ENCODE measurements at regions not wholly inside any gene's neighbourhood (a gene's known extent, or its start where the extent isn't known, plus 50 kb on each side); places are given as distances from the start of the nearest gene placed in this dataset.

DNA sequence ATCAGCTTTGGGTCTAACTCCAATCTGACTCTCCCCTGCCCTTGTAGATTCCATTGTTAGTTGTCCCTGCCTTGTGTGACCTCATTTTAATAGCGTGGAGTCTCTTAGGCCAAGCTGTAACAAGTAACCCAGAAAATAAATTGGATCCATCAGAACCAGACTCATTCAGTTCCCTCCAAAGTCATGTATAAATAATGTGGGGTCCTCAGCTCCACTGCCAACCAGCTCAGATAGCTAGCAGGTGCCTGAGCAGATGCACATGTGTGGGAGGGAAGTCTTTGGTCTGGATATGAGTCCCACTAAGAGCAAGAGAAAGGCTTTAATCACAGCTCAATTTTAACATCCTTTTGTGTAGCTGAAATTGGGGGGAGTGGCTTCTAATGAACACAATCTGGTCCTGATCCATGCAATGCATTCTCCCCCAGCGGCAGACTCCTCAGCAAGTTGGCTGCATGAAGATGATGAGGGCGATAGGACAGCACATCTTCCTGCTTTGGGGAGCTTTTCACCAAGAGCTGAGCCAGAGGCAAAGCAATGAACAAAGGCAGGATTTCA, 151.6 kb downstream of the ABCC12 start:
- TF ChIP-seq, protein P1, sequence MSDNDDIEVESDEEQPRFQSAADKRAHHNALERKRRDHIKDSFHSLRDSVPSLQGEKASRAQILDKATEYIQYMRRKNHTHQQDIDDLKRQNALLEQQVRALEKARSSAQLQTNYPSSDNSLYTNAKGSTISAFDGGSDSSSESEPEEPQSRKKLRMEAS (IDR thresholded peaks at IDR 0.05; ENCODE audit: low read depth, low read length): no peak
- TF ChIP-seq, protein P2, sequence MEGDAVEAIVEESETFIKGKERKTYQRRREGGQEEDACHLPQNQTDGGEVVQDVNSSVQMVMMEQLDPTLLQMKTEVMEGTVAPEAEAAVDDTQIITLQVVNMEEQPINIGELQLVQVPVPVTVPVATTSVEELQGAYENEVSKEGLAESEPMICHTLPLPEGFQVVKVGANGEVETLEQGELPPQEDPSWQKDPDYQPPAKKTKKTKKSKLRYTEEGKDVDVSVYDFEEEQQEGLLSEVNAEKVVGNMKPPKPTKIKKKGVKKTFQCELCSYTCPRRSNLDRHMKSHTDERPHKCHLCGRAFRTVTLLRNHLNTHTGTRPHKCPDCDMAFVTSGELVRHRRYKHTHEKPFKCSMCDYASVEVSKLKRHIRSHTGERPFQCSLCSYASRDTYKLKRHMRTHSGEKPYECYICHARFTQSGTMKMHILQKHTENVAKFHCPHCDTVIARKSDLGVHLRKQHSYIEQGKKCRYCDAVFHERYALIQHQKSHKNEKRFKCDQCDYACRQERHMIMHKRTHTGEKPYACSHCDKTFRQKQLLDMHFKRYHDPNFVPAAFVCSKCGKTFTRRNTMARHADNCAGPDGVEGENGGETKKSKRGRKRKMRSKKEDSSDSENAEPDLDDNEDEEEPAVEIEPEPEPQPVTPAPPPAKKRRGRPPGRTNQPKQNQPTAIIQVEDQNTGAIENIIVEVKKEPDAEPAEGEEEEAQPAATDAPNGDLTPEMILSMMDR (IDR thresholded peaks at IDR 0.05; ENCODE audit: low read depth, low read length): no peak
- no peak for TF ChIP-seq POLR2A (IDR thresholded peaks at IDR 0.05; ENCODE audit: extremely low read depth, insufficient read length)
- TF ChIP-seq MYC (IDR thresholded peaks at IDR 0.05; ENCODE audit: low read depth, low read length): no peak
- no peak overlapping the region for H3K4me3 ChIP-seq (ENCODE audit: low read depth, low read length)
- DNase-seq (ENCODE audit: low read depth): no peak

DNA sequence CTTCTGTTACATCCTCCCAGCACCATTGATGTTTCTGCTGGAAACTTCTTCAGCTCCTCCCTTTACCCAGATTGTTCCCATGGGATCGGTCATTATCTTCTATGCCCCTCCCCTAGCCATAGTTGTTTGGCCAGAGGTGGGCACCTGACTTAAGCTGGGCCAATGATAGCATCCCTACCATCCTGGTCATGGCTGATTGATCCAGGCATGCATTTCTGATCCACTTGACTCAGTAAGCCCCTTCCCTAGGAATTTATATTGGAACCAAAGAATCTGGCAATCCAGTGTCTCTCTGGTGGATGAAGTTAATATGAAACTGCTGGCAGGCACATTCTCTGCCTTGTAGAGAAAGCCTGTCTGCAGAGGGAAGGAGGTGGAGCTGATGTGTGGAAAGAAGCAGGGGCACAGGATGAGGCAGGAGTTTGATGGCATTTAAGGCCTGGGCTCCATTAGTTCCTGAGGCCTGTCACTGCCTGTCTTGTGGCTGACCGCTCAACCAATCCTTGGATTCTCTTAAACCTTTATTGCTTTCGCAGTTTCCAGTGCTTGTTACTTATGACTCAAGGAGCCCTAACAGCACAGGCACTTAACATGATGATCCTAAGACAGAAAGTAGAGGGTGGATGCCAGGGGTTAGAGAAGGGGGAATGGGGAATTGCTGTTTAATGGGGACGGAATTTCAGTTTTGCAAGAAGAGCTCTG, 152.4 kb downstream of the ABCC12 start:
- DNase-seq (ENCODE audit: low read depth): no peak
- no peak for TF ChIP-seq MYC (IDR thresholded peaks at IDR 0.05; ENCODE audit: low read depth, low read length)
- no peak overlapping the region for H3K4me3 ChIP-seq (ENCODE audit: low read depth, low read length)

DNA sequence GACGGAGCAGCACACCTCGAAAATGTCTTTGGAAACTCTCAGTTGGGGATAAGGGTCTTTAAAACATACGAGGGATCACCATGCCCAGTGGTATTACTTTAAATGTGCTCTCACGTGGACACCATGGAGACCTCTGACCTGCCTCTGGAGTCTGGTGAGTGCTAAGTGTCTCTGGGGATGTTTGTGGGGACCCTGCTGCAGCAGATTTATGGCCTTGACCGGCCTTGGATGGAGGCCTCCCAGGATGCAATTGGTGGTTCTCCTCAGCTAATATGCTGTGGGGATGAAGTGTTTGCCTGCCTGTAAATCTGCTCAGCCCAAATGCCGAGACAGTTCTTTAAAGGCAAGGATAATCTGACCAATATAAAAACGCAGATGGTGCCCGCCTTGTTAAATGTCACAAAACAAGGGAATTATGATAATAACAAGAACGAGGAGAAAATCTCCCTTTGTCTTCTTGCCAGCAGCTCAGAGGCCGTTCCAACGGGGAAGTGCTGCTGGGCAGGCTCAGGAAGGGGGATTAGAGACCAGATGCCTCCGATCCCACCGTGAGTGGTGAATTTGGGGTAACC, 154.4 kb downstream of the ABCC12 start:
- no peak for TF ChIP-seq MYC (IDR thresholded peaks at IDR 0.05; ENCODE audit: low read depth, low read length)
- TF ChIP-seq, protein P2 (IDR thresholded peaks at IDR 0.05; ENCODE audit: low read depth, low read length): no peak
- no peak for TF ChIP-seq POLR2A (IDR thresholded peaks at IDR 0.05; ENCODE audit: extremely low read depth, insufficient read length)
- TF ChIP-seq, protein P1 (IDR thresholded peaks at IDR 0.05; ENCODE audit: low read depth, low read length): no peak
- H3K4me3 ChIP-seq (ENCODE audit: low read depth, low read length): no peak overlapping the region
- DNase-seq (ENCODE audit: low read depth): no peak

DNA sequence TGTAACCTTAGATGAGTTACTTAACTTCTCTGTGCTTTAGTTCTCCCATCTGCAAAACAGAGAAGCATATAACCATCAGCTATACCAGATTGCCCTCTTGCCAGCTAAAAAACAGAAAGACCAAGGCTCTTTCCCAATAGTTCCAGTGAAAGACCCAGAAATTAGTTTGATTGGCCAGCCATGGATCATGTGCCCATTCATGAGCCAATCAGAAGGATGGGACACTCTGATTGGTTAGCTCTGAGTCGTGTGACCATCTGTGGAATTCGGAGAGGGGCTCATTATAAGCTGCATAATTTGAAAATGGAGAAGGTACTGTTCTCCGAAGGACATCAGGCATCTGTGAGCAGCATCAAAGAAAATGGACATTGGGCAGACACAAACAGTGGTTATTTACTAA, 155.2 kb downstream of the ABCC12 start:
- no peak overlapping the region for H3K4me3 ChIP-seq (ENCODE audit: low read depth, low read length)
- no peak for DNase-seq (ENCODE audit: low read depth)
- TF ChIP-seq, protein P1 (IDR thresholded peaks at IDR 0.05; ENCODE audit: low read depth, low read length): no peak

DNA sequence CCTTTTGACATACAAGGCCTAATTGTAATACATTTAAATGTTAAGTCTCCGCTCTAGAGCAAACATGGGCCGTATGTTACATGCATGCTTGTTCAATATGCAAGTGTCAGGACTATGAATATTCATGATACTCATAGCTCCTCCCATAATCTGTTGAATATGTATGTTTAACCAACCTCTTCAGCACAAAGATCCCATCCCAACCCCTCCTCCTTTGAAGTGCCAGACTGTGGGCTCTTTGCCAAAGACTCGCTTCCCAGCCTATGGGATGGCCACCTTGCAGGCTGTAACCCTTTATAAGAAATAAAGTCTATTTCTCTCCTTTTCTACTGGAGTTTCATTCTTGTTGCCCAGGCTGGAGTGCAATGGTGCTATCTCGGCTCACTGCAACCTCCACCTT, 156.2 kb downstream of the ABCC12 start:
- DNase-seq (ENCODE audit: low read depth): no peak
- no peak overlapping the region for H3K4me3 ChIP-seq (ENCODE audit: low read depth, low read length)
- TF ChIP-seq POLR2A (IDR thresholded peaks at IDR 0.05; ENCODE audit: extremely low read depth, insufficient read length) (no peak), MYC (IDR thresholded peaks at IDR 0.05; ENCODE audit: low read depth, low read length) (no peak)
- TF ChIP-seq, protein P2 (IDR thresholded peaks at IDR 0.05; ENCODE audit: low read depth, low read length): no peak
- TF ChIP-seq, protein P1 (IDR thresholded peaks at IDR 0.05; ENCODE audit: low read depth, low read length): no peak

DNA sequence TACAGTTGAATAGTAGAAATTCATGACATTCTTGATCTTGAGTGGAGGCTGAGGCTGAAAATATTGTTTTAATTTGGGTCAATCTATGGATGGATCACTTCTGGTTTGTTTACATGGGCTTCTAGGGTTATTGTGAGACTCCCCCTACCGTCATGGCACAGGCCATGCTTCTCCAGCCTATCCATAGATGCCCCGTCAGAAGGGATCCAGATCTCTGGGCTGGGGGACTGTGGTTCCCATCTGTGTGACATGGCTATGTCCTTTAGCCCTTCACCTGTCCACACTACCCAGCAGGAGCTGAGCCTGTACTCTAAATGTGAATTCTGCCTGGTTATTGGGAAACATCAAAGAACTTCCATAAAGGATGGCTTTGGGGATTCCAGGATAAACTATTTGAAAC, 160.4 kb downstream of the ABCC12 start:
- TF ChIP-seq, protein P2 (IDR thresholded peaks at IDR 0.05; ENCODE audit: low read depth, low read length): peak; percentile 29
- no peak for TF ChIP-seq MYC (IDR thresholded peaks at IDR 0.05; ENCODE audit: low read depth, low read length)
- no peak overlapping the region for H3K4me3 ChIP-seq (ENCODE audit: low read depth, low read length)
- peak; percentile 14 for DNase-seq (ENCODE audit: low read depth)

DNA sequence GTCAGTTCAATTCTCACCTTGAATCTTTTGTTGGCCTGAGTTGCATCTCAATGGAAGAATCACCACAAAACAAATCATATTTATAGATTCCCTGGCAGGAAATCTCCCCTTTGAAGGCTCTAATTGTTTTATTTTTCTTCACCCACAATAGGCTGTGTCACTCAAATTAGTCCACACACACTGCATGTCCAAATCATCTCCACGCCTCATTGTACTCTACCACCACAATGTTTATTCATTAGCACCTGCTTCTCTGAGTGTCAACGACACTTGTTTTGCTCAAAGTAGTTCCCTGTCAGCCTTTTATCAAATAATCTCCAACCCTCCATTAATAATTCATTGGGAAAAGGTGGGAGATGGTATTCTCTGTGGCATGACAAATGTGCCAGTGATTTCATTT, 164.3 kb downstream of the ABCC12 start:
- DNase-seq (ENCODE audit: low read depth): no peak
- TF ChIP-seq, protein P1 (IDR thresholded peaks at IDR 0.05; ENCODE audit: low read depth, low read length): no peak
- no peak for TF ChIP-seq MYC (IDR thresholded peaks at IDR 0.05; ENCODE audit: low read depth, low read length)
- H3K4me3 ChIP-seq (ENCODE audit: low read depth, low read length): no peak overlapping the region
